GM12878 (cell line): ENCODE measurements at regions not wholly inside any gene's neighbourhood (a gene's known extent, or its start where the extent isn't known, plus 50 kb on each side); places are given as distances from the start of the nearest gene placed in this dataset.

ENCODE experiments used
- CEBPB ChIP-seq, 2 experiments: fragments of 150-350 bp in 1 of 2; IDR thresholded peaks; 2 replicates each; pipeline ENCODE4 v1.6.1; 2012 to 2014; ENCODE audit warnings: low read depth in 2 of 2, low read length in 2 of 2, borderline replicate concordance in 1 of 2, inconsistent platforms in 1 of 2
- YY1 ChIP-seq: IDR thresholded peaks from 2 replicates; pipeline ENCODE4 v1.6.1; 2011; ENCODE audit warnings: low read depth, mild to moderate bottlenecking, low read length
- ZBED1 ChIP-seq: IDR thresholded peaks from 2 replicates; pipeline ENCODE4 v1.6.1; 2016; ENCODE audit warnings: borderline replicate concordance
- TF ChIP-seq, protein P1 (sequence below): fragments of 450-650 bp; IDR thresholded peaks from 2 replicates; pipeline ENCODE4 v1.6.1; 2017; ENCODE audit warnings: antibody characterized with exemption, mild to moderate bottlenecking, moderate library complexity
- TF ChIP-seq, protein P2 (sequence below): IDR thresholded peaks from 2 replicates; pipeline ENCODE4 v1.6.1; 2011; ENCODE audit warnings: borderline replicate concordance, low read depth, mild to moderate bottlenecking, moderate library complexity, low read length; ENCODE audit not compliant: insufficient read depth, poor library complexity, severe bottlenecking
- TF ChIP-seq, protein P3 (sequence below), 3 experiments: IDR thresholded peaks in 2 of 3; conservative IDR thresholded peaks in 1 of 3; 2 replicates each; pipeline ENCODE4 v1.5.1; 2011; ENCODE audit warnings: low read depth in 3 of 3, low read length in 3 of 3, mild to moderate bottlenecking in 3 of 3, control low read depth in 2 of 3, moderate library complexity in 2 of 3, inconsistent platforms in 1 of 3, mixed read lengths in 1 of 3; ENCODE audit not compliant: control insufficient read depth in 2 of 3, insufficient read depth in 1 of 3; ENCODE audit errors: extremely low read depth in 1 of 3

DNA sequence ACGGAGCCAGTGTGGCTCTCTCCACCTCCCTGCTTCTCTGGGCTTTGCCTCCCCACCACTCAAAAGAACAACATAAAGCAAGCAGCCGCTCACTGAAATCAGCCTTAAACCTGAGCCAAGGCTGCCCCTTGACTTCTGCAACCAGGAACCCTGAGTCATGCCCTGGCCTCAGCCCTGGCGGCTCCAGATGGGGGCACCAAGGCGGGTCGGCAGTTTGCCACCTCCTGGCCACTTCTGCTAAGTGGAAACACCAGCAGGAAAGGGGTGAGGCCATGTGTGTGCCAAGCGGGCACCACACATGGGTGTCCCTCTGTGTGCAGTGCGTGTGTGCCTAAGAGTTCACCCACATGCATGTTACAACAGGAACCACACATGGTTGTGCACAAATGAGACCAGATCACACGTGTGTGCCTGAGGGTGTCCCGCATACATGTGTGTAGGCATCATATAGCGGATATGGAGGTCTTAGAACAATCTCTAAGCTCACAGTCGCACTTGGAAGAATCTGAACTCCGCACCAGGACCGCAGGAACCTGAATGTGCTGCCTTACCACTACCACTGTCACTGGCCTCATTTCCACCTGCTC is 221.2 kb downstream of the MN1 start:
- TF ChIP-seq CEBPB (IDR thresholded peaks at IDR 0.05; ENCODE audit: borderline replicate concordance in 1 of 2, low read depth in 2 of 2, low read length in 2 of 2) (no peak), YY1 (no peak), ZBED1 (no peak)
- TF ChIP-seq, protein P1, sequence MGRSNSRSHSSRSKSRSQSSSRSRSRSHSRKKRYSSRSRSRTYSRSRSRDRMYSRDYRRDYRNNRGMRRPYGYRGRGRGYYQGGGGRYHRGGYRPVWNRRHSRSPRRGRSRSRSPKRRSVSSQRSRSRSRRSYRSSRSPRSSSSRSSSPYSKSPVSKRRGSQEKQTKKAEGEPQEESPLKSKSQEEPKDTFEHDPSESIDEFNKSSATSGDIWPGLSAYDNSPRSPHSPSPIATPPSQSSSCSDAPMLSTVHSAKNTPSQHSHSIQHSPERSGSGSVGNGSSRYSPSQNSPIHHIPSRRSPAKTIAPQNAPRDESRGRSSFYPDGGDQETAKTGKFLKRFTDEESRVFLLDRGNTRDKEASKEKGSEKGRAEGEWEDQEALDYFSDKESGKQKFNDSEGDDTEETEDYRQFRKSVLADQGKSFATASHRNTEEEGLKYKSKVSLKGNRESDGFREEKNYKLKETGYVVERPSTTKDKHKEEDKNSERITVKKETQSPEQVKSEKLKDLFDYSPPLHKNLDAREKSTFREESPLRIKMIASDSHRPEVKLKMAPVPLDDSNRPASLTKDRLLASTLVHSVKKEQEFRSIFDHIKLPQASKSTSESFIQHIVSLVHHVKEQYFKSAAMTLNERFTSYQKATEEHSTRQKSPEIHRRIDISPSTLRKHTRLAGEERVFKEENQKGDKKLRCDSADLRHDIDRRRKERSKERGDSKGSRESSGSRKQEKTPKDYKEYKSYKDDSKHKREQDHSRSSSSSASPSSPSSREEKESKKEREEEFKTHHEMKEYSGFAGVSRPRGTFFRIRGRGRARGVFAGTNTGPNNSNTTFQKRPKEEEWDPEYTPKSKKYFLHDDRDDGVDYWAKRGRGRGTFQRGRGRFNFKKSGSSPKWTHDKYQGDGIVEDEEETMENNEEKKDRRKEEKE, result no peak
- TF ChIP-seq, protein P2, sequence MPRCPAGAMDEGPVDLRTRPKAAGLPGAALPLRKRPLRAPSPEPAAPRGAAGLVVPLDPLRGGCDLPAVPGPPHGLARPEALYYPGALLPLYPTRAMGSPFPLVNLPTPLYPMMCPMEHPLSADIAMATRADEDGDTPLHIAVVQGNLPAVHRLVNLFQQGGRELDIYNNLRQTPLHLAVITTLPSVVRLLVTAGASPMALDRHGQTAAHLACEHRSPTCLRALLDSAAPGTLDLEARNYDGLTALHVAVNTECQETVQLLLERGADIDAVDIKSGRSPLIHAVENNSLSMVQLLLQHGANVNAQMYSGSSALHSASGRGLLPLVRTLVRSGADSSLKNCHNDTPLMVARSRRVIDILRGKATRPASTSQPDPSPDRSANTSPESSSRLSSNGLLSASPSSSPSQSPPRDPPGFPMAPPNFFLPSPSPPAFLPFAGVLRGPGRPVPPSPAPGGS, result no peak
- TF ChIP-seq, protein P3, sequence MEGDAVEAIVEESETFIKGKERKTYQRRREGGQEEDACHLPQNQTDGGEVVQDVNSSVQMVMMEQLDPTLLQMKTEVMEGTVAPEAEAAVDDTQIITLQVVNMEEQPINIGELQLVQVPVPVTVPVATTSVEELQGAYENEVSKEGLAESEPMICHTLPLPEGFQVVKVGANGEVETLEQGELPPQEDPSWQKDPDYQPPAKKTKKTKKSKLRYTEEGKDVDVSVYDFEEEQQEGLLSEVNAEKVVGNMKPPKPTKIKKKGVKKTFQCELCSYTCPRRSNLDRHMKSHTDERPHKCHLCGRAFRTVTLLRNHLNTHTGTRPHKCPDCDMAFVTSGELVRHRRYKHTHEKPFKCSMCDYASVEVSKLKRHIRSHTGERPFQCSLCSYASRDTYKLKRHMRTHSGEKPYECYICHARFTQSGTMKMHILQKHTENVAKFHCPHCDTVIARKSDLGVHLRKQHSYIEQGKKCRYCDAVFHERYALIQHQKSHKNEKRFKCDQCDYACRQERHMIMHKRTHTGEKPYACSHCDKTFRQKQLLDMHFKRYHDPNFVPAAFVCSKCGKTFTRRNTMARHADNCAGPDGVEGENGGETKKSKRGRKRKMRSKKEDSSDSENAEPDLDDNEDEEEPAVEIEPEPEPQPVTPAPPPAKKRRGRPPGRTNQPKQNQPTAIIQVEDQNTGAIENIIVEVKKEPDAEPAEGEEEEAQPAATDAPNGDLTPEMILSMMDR (IDR thresholded peaks at IDR 0.05 in 2 of 3, conservative IDR thresholded peaks at IDR 0.05 in 1 of 3; ENCODE audit: control insufficient read depth in 2 of 3, extremely low read depth in 1 of 3, insufficient read depth in 1 of 3, low read depth in 3 of 3, low read length in 3 of 3), result no peak
